ENCODE measurements at regions not wholly inside any gene's neighbourhood (a gene's known extent, or its start where the extent isn't known, plus 50 kb on each side); places are given as distances from the start of the nearest gene placed in this dataset.

GRCh38 chr13:64778002-64778401 is 2452.1 kb downstream of the PCDH9 start:
- TF ChIP-seq ZNF333 (CRISPR knock-in tag; IDR thresholded peaks at IDR 0.05; ENCODE audit: borderline replicate concordance), result no peak
- no peak for TF ChIP-seq ADNP (CRISPR knock-in tag; IDR thresholded peaks at IDR 0.05)
- TF ChIP-seq CSRNP2 (CRISPR knock-in tag; conservative IDR thresholded peaks at IDR 0.05; ENCODE audit: low read depth), result no peak
- ChIA-PET CTCF (ENCODE audit: low intra/inter-chr PET ratio, low total read pairs) (no interaction called here), POLR2A (no interaction called here)
- Histone ChIP-seq H3K4me2 (ENCODE audit: low read depth, low read length) (no peak overlapping the region), H3K27ac (ENCODE audit: extremely low read length, insufficient read depth, low read length) (no peak overlapping the region), H4K20me1 (ENCODE audit: insufficient read depth, low read length) (no peaks in the 10 kb centered on the region), H3K4me3 (replicated peaks in 1 of 3; ENCODE audit: insufficient read depth in 1 of 3, low read depth in 2 of 3, low read length in 3 of 3) (no peak overlapping the region), H3K9ac (ENCODE audit: insufficient read depth, low read depth, low read length) (no peak overlapping the region), H3K79me2 (ENCODE audit: insufficient read depth, low read length) (no peaks in the 10 kb centered on the region), H2AFZ (ENCODE audit: low read length) (no peak overlapping the region), H3K4me1 (ENCODE audit: insufficient read depth, low read length) (no peaks in the 10 kb centered on the region), H3K9me3 (ENCODE audit: low read length) (no peaks in the 10 kb centered on the region), H3K36me3 (replicated peaks in 1 of 2; ENCODE audit: control insufficient read depth in 1 of 2, insufficient read depth in 2 of 2, low read length in 2 of 2) (no peaks in the 10 kb centered on the region), H3K27me3 (ENCODE audit: control insufficient read depth in 1 of 2, insufficient read depth in 2 of 2, low read length in 2 of 2) (no peaks in the 10 kb centered on the region)
- no TSS peak for BruUV-seq (replicated peaks)
- in situ Hi-C loops (cut with HindIII; ENCODE audit: extremely low pct_ligation_motif_present, low pct_unique_long_range_greater_than_20kb) (no loop called here), intact Hi-C loops (cut with micrococcal nuclease; ENCODE audit: unreplicated experiment) (no loop called here)
- FAIRE-seq, result no peak
- ATAC-seq, result no peak
- WGBS (ENCODE audit: low lambda C conversion rate), result 0% methylated on average over 1 of the region's 1 CpG
- DNase-seq (ENCODE audit: low spot score), result no peak

DNA sequence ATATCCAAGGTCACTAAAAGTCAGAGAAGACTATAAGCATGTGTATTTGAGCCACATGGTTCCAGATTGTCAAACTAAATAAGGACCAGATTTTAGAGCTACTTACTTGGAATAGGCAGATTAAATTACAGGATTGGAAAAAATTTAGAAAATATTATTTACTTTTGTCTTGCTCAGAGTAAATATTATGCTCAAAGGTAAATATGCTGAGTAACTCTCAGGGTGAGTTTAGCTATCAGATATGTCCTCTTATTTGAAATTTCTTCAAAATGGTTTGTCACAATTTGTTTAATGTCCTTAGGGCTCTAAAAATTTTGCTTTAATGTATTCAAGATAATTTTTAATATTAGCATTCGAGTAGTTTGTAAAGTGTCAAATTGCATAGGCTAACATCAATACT is 2455.2 kb downstream of the PCDH9 start:
- no peak overlapping the region for H3K27ac ChIP-seq (ENCODE audit: extremely low read length, insufficient read depth, low read length)
- no peak for DNase-seq (ENCODE audit: low spot score)
- no peak overlapping the region for H3K4me3 ChIP-seq (replicated peaks in 1 of 3; ENCODE audit: insufficient read depth in 1 of 3, low read depth in 2 of 3, low read length in 3 of 3)
- H3K79me2 ChIP-seq (ENCODE audit: insufficient read depth, low read length), result no peaks in the 10 kb centered on the region
- H4K20me1 ChIP-seq (ENCODE audit: insufficient read depth, low read length), result no peaks in the 10 kb centered on the region
- WGBS (ENCODE audit: low lambda C conversion rate), result 3% methylated on average over 1 of the region's 1 CpG
- no peaks in the 10 kb centered on the region for H3K9me3 ChIP-seq (ENCODE audit: low read length)
- no peaks in the 10 kb centered on the region for H3K36me3 ChIP-seq (replicated peaks in 1 of 2; ENCODE audit: control insufficient read depth in 1 of 2, insufficient read depth in 2 of 2, low read length in 2 of 2)
- ChIA-PET POLR2A (no interaction called here), CTCF (ENCODE audit: low intra/inter-chr PET ratio, low total read pairs) (no interaction called here)
- no TSS peak for BruUV-seq (replicated peaks)
- H3K9ac ChIP-seq (ENCODE audit: insufficient read depth, low read depth, low read length), result no peak overlapping the region
- no peaks in the 10 kb centered on the region for H3K4me1 ChIP-seq (ENCODE audit: insufficient read depth, low read length)
- in situ Hi-C loops (cut with HindIII; ENCODE audit: extremely low pct_ligation_motif_present, low pct_unique_long_range_greater_than_20kb), result no loop called here
- ATAC-seq, result no peak
- H3K27me3 ChIP-seq (ENCODE audit: control insufficient read depth in 1 of 2, insufficient read depth in 2 of 2, low read length in 2 of 2), result no peaks in the 10 kb centered on the region
- H3K4me2 ChIP-seq (ENCODE audit: low read depth, low read length), result no peak overlapping the region
- no peak for FAIRE-seq
- intact Hi-C loops (cut with micrococcal nuclease; ENCODE audit: unreplicated experiment), result no loop called here
- no peak overlapping the region for H2AFZ ChIP-seq (ENCODE audit: low read length)
- TF ChIP-seq ZNF205 (CRISPR knock-in tag; IDR thresholded peaks at IDR 0.05), result no peak
- no peak for TF ChIP-seq ZNF569 (CRISPR knock-in tag; IDR thresholded peaks at IDR 0.05; ENCODE audit: borderline replicate concordance)
- no peak for TF ChIP-seq CEBPZ (IDR thresholded peaks at IDR 0.05; ENCODE audit: low read length)
- TF ChIP-seq, protein P1, sequence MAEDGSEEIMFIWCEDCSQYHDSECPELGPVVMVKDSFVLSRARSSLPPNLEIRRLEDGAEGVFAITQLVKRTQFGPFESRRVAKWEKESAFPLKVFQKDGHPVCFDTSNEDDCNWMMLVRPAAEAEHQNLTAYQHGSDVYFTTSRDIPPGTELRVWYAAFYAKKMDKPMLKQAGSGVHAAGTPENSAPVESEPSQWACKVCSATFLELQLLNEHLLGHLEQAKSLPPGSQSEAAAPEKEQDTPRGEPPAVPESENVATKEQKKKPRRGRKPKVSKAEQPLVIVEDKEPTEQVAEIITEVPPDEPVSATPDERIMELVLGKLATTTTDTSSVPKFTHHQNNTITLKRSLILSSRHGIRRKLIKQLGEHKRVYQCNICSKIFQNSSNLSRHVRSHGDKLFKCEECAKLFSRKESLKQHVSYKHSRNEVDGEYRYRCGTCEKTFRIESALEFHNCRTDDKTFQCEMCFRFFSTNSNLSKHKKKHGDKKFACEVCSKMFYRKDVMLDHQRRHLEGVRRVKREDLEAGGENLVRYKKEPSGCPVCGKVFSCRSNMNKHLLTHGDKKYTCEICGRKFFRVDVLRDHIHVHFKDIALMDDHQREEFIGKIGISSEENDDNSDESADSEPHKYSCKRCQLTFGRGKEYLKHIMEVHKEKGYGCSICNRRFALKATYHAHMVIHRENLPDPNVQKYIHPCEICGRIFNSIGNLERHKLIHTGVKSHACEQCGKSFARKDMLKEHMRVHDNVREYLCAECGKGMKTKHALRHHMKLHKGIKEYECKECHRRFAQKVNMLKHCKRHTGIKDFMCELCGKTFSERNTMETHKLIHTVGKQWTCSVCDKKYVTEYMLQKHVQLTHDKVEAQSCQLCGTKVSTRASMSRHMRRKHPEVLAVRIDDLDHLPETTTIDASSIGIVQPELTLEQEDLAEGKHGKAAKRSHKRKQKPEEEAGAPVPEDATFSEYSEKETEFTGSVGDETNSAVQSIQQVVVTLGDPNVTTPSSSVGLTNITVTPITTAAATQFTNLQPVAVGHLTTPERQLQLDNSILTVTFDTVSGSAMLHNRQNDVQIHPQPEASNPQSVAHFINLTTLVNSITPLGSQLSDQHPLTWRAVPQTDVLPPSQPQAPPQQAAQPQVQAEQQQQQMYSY (CRISPR knock-in tag; IDR thresholded peaks at IDR 0.05), result no peak
- TF ChIP-seq, protein P2, sequence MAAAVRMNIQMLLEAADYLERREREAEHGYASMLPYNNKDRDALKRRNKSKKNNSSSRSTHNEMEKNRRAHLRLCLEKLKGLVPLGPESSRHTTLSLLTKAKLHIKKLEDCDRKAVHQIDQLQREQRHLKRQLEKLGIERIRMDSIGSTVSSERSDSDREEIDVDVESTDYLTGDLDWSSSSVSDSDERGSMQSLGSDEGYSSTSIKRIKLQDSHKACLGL (CRISPR knock-in tag; IDR thresholded peaks at IDR 0.05), result no peak
- no peak for TF ChIP-seq CAMTA2 (CRISPR knock-in tag; IDR thresholded peaks at IDR 0.05; ENCODE audit: borderline replicate concordance)
- TF ChIP-seq NFIB (CRISPR knock-in tag; IDR thresholded peaks at IDR 0.05; ENCODE audit: borderline replicate concordance), result no peak
